VCaP (cell line): ENCODE measurements at regions not wholly inside any gene's neighbourhood (a gene's known extent, or its start where the extent isn't known, plus 50 kb on each side); places are given as distances from the start of the nearest gene placed in this dataset.

Experiments used
- H3K27ac ChIP-seq: fragments of 450-650 bp; 2 replicates; pipeline ENCODE4 v1.5.1; 2017
- TF ChIP-seq, protein P1 (sequence below): fragments of 450-650 bp; conservative IDR thresholded peaks from 2 replicates; pipeline ENCODE4 v1.5.1; 2017; ENCODE audit warnings: mild to moderate bottlenecking, moderate library complexity

DNA sequence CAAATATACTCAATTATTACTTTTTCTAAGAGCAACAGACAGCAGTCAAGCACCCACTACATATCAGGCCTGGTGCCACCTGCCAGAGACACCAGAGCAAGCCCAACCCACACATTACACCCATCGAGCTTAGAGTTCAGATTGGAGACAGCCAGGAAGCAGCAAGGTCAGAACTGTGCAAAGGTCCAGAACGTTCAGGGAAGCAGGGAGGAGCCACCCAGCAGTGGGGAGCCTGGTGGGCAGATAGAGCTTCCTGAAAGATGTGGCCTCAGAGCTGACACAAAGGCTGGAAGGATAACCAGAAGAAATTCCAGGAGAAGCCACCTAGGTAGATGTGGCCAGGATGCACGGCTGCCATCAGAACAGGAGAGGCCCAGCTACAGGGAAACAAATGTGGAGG, 440.5 kb upstream of the ID2 start:
- TF ChIP-seq, protein P1, sequence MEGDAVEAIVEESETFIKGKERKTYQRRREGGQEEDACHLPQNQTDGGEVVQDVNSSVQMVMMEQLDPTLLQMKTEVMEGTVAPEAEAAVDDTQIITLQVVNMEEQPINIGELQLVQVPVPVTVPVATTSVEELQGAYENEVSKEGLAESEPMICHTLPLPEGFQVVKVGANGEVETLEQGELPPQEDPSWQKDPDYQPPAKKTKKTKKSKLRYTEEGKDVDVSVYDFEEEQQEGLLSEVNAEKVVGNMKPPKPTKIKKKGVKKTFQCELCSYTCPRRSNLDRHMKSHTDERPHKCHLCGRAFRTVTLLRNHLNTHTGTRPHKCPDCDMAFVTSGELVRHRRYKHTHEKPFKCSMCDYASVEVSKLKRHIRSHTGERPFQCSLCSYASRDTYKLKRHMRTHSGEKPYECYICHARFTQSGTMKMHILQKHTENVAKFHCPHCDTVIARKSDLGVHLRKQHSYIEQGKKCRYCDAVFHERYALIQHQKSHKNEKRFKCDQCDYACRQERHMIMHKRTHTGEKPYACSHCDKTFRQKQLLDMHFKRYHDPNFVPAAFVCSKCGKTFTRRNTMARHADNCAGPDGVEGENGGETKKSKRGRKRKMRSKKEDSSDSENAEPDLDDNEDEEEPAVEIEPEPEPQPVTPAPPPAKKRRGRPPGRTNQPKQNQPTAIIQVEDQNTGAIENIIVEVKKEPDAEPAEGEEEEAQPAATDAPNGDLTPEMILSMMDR, result no peak

DNA sequence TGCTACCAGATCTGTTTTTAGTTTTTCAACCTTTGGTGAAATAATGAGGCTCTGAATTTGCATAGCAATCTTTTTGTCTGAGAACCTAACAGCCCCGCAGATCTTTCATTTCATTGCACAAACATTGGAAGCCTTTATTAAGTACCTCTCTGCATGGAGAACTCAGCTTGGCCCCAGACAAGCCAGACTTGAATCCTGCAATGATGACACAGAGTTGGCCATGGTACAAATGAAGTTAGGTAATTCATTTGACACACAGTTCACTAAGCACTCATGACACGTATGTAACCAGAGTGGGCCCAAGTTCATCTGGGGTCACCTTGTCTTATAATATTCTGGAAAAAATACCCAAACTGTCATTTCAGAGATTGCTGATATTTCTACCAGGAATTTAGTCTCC, 439.1 kb upstream of the ID2 start:
- no peak overlapping the region for H3K27ac ChIP-seq
- TF ChIP-seq, protein P1, result no peak

More for the DNA sequence above, 440.5 kb upstream of the ID2 start:
- no peak overlapping the region for H3K27ac ChIP-seq

DNA sequence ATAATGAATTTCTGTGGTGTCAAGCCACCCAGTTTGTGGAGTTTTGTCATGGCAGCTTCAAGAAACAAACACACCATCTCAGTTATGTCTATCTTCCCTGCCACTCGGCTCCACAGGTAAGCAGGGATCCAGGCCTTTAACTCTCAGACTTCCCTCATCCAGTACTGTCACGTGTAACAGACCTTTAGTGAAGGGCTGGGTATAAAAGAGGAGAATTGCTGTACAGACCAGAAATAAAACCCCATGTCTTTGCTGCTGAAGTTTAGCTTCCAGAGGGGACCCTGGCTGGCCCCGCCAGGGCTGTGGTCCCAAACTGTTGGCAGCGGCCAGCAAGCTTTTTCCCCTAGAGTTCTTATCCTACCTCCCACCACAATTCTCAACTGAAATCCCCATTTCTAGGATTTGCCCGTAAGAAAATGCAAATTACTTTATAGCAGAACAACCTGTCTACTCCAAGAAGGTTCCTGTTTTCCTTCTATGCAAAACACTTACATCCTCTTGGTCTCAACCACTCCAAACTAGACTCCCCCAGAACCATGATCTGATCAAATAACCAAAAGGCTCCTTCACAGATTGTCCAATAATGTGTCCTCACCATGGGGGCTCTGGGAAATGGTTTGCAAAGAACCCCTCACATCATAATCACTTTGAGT, 438.0 kb upstream of the ID2 start:
- no peak overlapping the region for H3K27ac ChIP-seq
- TF ChIP-seq, protein P1, result no peak

DNA sequence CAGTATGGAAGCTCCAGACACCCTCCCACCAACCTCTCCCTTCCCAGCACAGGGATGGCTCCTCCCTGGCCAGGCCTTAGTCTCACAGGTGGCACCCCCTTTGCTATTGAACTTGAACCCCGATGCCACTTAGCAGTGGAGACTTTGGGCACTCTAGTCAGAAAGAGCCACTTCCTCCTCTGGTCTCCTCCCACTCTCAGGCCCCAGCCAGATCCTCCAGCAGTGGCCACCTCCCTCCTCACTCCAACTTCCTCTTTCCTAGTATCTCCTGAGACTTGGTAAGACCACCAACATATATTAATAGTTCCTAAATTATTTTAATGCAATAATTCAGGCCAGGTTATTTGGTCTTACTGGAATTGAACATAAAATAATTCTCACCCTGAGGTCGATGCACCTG, 437.2 kb upstream of the ID2 start:
- no peak overlapping the region for H3K27ac ChIP-seq
- TF ChIP-seq, protein P1, result no peak

DNA sequence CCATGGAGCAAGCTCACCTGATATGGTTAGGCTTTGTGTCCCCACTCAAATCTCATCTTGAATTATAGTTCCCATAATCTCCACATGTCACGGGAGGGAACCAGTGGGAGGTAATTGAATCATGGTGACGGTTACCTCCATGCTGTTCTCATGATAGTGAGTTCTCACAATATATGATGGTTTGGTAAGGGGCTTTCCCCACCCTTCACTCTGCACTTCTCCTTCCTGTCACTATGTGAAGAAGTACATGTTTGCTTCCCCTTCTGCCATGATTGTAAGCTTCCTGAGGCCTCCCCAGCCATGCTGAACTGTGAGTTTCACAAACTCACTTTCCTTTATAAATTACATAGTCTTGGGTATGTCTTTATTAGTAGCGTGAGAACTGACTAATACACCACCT, 435.7 kb upstream of the ID2 start:
- no peak overlapping the region for H3K27ac ChIP-seq
- TF ChIP-seq, protein P1, result no peak

DNA sequence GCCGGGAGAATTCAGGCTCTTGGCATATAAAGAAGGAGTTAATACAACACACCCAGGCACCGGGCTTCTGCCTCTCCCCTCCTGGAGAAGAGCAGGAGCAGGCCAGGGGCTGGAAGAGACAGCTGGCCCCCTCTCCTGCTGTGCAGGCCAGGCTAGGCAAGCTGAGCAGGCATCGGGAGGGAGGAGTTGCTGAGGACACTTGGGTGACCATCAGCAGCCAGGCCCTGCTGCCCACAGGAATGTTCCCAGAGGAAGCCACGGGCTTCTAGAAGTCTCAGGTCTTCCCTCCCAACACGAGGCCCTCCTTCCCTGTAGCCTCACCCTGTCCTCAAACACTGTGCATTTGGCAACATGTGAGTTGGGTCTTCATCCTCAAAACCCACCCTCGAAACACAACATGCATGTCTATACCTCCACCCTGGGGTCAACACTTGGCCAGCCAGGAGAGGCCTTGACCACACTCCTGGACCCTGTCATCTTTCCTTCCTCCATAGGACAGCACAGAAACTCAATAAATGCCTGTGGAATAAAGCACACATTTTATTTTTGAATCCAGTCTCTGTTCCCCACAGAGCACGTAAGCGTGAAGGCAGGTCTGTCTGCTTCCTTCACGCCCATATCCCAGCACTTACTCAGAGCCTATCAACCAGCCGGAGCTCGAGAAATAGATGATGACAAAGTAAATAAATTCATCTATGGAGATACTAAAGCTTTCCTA, 433.8 kb upstream of the ID2 start:
- no peak overlapping the region for H3K27ac ChIP-seq
- TF ChIP-seq, protein P1, result no peak

DNA sequence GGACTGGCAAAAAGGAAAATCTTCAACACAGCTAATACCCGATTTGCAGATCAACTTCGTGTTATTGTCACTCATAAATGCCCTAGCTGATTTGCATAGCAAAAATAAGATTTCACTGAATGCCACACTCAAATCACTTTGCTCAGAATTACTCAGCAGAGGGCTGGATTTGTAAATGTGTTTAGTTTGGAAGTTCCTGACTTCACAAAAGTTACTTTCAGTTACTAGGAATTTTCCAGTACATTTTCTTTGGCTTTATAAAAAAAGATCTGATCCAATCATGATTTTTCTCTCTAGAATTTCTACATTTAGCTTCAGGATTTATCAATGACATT, 433.3 kb upstream of the ID2 start:
- H3K27ac ChIP-seq, result no peak overlapping the region
- TF ChIP-seq, protein P1, result no peak
